H9 (cell line): ENCODE measurements at regions not wholly inside any gene's neighbourhood (a gene's known extent, or its start where the extent isn't known, plus 50 kb on each side); places are given as distances from the start of the nearest gene placed in this dataset.

ENCODE experiments used
- DNase-seq: peaks from one replicate; pipeline ENCODE4 v3.0.0-alpha.2; 2017
- H2AFZ ChIP-seq: one replicate; pipeline ENCODE4 v1.6.1; 2013; ENCODE audit warnings: mild to moderate bottlenecking, low read length, control low read depth, moderate library complexity
- H2AK5ac ChIP-seq: 2 replicates; pipeline ENCODE4 v1.6.1; 2013; ENCODE audit warnings: low read length, control low read depth, mixed read lengths; ENCODE audit not compliant: insufficient read length
- H2BK120ac ChIP-seq: one replicate; pipeline ENCODE4 v1.6.1; 2013; ENCODE audit warnings: low read depth, mild to moderate bottlenecking, low read length, control low read depth, inconsistent platforms; ENCODE audit not compliant: poor library complexity, severe bottlenecking
- H2BK12ac ChIP-seq: 2 replicates; pipeline ENCODE4 v1.6.1; 2013; ENCODE audit warnings: low read length, control low read depth, mixed read lengths, low read depth; ENCODE audit not compliant: insufficient read length
- H2BK15ac ChIP-seq: 2 replicates; pipeline ENCODE4 v1.6.1; 2013; ENCODE audit warnings: low read depth, low read length, control low read depth
- H2BK20ac ChIP-seq: one replicate; pipeline ENCODE4 v1.6.1; 2013; ENCODE audit warnings: low read depth, mild to moderate bottlenecking, low read length, control low read depth, inconsistent platforms; ENCODE audit not compliant: poor library complexity, severe bottlenecking
- H2BK5ac ChIP-seq: 2 replicates; pipeline ENCODE4 v1.6.1; 2013; ENCODE audit warnings: low read length, control low read depth, mixed read lengths; ENCODE audit not compliant: insufficient read length
- H3K14ac ChIP-seq: 2 replicates; pipeline ENCODE4 v1.6.1; 2013; ENCODE audit warnings: low read length, control low read depth; ENCODE audit not compliant: insufficient read depth
- H3K18ac ChIP-seq: 2 replicates; pipeline ENCODE4 v1.6.1; 2013; ENCODE audit warnings: low read depth, mild to moderate bottlenecking, mixed read lengths, low read length, control low read depth; ENCODE audit not compliant: insufficient read length
- H3K23ac ChIP-seq: 2 replicates; pipeline ENCODE4 v1.6.1; 2013; ENCODE audit warnings: low read length, control low read depth, mixed read lengths, low read depth; ENCODE audit not compliant: insufficient read length
- H3K23me2 ChIP-seq: 2 replicates; pipeline ENCODE4 v1.6.1; 2013; ENCODE audit warnings: low read depth, mild to moderate bottlenecking, mixed read lengths, low read length, control low read depth; ENCODE audit not compliant: insufficient read length, poor library complexity, severe bottlenecking
- H3K27ac ChIP-seq: 2 replicates; pipeline ENCODE4 v1.5.1; 2013; ENCODE audit warnings: low read length, control low read depth, mixed read lengths, low read depth; ENCODE audit not compliant: insufficient read length
- H3K27me3 ChIP-seq: 2 replicates; pipeline ENCODE4 v1.6.1; 2013; ENCODE audit warnings: low read length, control low read depth, inconsistent platforms; ENCODE audit not compliant: insufficient read depth
- H3K4ac ChIP-seq: 2 replicates; pipeline ENCODE4 v1.6.1; 2013; ENCODE audit warnings: low read depth, mild to moderate bottlenecking, control low read depth, inconsistent platforms, low read length, moderate library complexity
- H3K4me1 ChIP-seq: 2 replicates; pipeline ENCODE4 v1.6.1; 2013; ENCODE audit warnings: low read length, control low read depth, inconsistent platforms; ENCODE audit not compliant: insufficient read depth
- H3K4me2 ChIP-seq: 2 replicates; pipeline ENCODE4 v1.6.1; 2013; ENCODE audit warnings: low read length, control low read depth, mixed read lengths; ENCODE audit not compliant: insufficient read length, insufficient read depth
- H3K56ac ChIP-seq: 2 replicates; pipeline ENCODE4 v1.6.1; 2013; ENCODE audit warnings: low read depth, mild to moderate bottlenecking, mixed read lengths, low read length, control low read depth; ENCODE audit not compliant: insufficient read length
- H3K79me1 ChIP-seq: 2 replicates; pipeline ENCODE4 v1.6.1; 2013; ENCODE audit warnings: low read depth, mild to moderate bottlenecking, moderate library complexity, low read length, control low read depth, inconsistent platforms; ENCODE audit not compliant: insufficient read depth, poor library complexity, severe bottlenecking
- H3K79me2 ChIP-seq: 2 replicates; pipeline ENCODE4 v1.6.1; 2013; ENCODE audit warnings: low read length, control low read depth, inconsistent platforms; ENCODE audit not compliant: insufficient read depth
- H3K9ac ChIP-seq: 2 replicates; pipeline ENCODE4 v1.6.1; 2013; ENCODE audit warnings: low read length, control low read depth, mixed read lengths; ENCODE audit not compliant: insufficient read length; ENCODE audit errors: extremely low read depth
- H3K9me3 ChIP-seq: one replicate; pipeline ENCODE4 v1.6.1; 2013; ENCODE audit warnings: low read depth, low read length, inconsistent platforms; ENCODE audit not compliant: control insufficient read depth
- H3T11ph ChIP-seq: one replicate; pipeline ENCODE4 v1.6.1; 2013; ENCODE audit warnings: mild to moderate bottlenecking, low read length, control low read depth, inconsistent platforms
- H4K20me1 ChIP-seq: one replicate; pipeline ENCODE4 v1.6.1; 2013; ENCODE audit not compliant: control insufficient read depth, insufficient read length, insufficient read depth
- H4K5ac ChIP-seq: 2 replicates; pipeline ENCODE4 v1.6.1; 2013; ENCODE audit warnings: low read depth, mild to moderate bottlenecking, mixed read lengths, low read length, control low read depth; ENCODE audit not compliant: insufficient read length
- H4K8ac ChIP-seq: replicated peaks from 2 replicates; pipeline ENCODE4 v1.6.1; 2013; ENCODE audit warnings: low read length, control low read depth, mixed read lengths, low read depth; ENCODE audit not compliant: insufficient read length
- H4K91ac ChIP-seq: 2 replicates; pipeline ENCODE4 v1.6.1; 2013; ENCODE audit warnings: low read depth, mild to moderate bottlenecking, moderate library complexity, mixed read lengths, low read length, control low read depth; ENCODE audit not compliant: insufficient read length
- H3K27ac Mint-ChIP-seq, 3 experiments: 2 replicates in 2 of 3; 3 replicates in 1 of 3; pipeline ENCODE4 v1.8.0; 2020 to 2021; ENCODE audit warnings: mixed read lengths in 3 of 3, mild to moderate bottlenecking in 1 of 3, moderate library complexity in 1 of 3
- H3K27me3 Mint-ChIP-seq: 2 replicates; pipeline ENCODE4 v1.8.0; 2021; ENCODE audit warnings: low read depth, mild to moderate bottlenecking, moderate library complexity, mixed read lengths
- H3K36me3 Mint-ChIP-seq, 3 experiments: 2 replicates in 2 of 3; 3 replicates in 1 of 3; pipeline ENCODE4 v1.8.0; 2020 to 2021; ENCODE audit warnings: low read depth in 3 of 3, mixed read lengths in 3 of 3; ENCODE audit not compliant: insufficient read depth in 1 of 3
- H3K4me1 Mint-ChIP-seq, 2 experiments: 2 replicates each; pipeline ENCODE4 v1.8.0; 2020; ENCODE audit warnings: mixed read lengths in 2 of 2
- H3K4me3 Mint-ChIP-seq, 2 experiments: 2 replicates in 1 of 2; 3 replicates in 1 of 2; pipeline ENCODE4 v1.8.0; 2020 to 2021; ENCODE audit warnings: mild to moderate bottlenecking in 2 of 2, mixed read lengths in 2 of 2, moderate library complexity in 1 of 2
- H3K9me3 Mint-ChIP-seq, 2 experiments: 2 replicates in 1 of 2; 3 replicates in 1 of 2; pipeline ENCODE4 v1.8.0; 2020; ENCODE audit warnings: mild to moderate bottlenecking in 2 of 2, mixed read lengths in 2 of 2, moderate library complexity in 1 of 2
- WGBS: extraction: QIAGEN DNeasy Blood & Tissue Kit; methylation state at CpG from one replicate; pipeline ENCODE4 v1.1.7; 2013; ENCODE audit warnings: missing lambda C conversion rate, low lambda C conversion rate, mixed read lengths; ENCODE audit not compliant: insufficient read length; ENCODE audit errors: extremely low coverage; 5-methylcytosine and 5-hydroxymethylcytosine counted together
- TF ChIP-seq, protein P1 (sequence below): fragments of 200-600 bp; sonication (generic); conservative IDR thresholded peaks from 3 replicates; pipeline ENCODE4 v1.8.0; 2021; ENCODE audit warnings: antibody characterized with exemption, mild to moderate bottlenecking

DNA sequence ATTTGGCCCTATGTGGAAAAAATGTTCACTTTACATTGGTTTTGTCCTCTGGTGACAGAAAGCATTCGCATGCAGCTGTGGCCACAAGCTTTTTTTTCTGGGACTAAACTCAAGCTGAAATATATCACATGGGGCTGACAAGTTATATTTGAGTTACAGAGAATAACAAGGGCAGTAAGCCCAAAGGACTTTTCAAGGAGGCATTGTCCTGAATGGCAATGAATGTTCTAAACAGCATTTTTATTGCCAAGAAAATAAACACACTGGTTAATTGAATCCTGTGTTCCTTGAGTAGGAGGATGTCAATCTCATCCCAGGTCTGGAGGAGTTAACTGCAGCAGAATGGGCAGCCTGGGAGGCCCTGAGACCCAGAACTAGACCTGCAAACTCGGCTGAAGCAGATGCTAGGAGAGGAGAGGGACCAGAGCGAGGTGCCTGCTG is 114.5 kb downstream of the COPRS start:
- H3K56ac ChIP-seq = no peak overlapping the region
- no peak overlapping the region for H3K9ac ChIP-seq
- no peak overlapping the region for H3T11ph ChIP-seq
- no peak overlapping the region for H4K8ac ChIP-seq
- no peak overlapping the region for H2AK5ac ChIP-seq
- H4K20me1 ChIP-seq = no peaks in the 10 kb centered on the region
- H3K4me2 ChIP-seq = no peak overlapping the region
- H3K79me2 ChIP-seq = no peaks in the 10 kb centered on the region
- H3K9me3 Mint-ChIP-seq = no peaks in the 10 kb centered on the region
- no peak overlapping the region for H3K4me3 Mint-ChIP-seq
- no peaks in the 10 kb centered on the region for H3K27me3 ChIP-seq
- H4K5ac ChIP-seq = no peak overlapping the region
- H2BK120ac ChIP-seq = no peak overlapping the region
- no peaks in the 10 kb centered on the region; the same call in 1 of the 2 replicates for H3K4me1 ChIP-seq
- H2BK20ac ChIP-seq = no peak overlapping the region
- H3K23me2 ChIP-seq = no peaks in the 10 kb centered on the region
- H3K18ac ChIP-seq = no peak overlapping the region
- no peak overlapping the region for H4K91ac ChIP-seq
- H3K27ac Mint-ChIP-seq = no peak overlapping the region
- H3K27me3 Mint-ChIP-seq = no peaks in the 10 kb centered on the region
- DNase-seq = no peak
- no peak overlapping the region for H3K14ac ChIP-seq
- H2AFZ ChIP-seq = no peak overlapping the region
- no peaks in the 10 kb centered on the region for H3K79me1 ChIP-seq
- no CpG with 5 or more reads among the region's 3 CpGs for WGBS
- H3K9me3 ChIP-seq = no peaks in the 10 kb centered on the region
- H2BK5ac ChIP-seq = no peak overlapping the region
- H3K27ac ChIP-seq = no peak overlapping the region
- no peak overlapping the region for H3K4ac ChIP-seq
- no peak overlapping the region for H2BK12ac ChIP-seq
- TF ChIP-seq, protein P1, sequence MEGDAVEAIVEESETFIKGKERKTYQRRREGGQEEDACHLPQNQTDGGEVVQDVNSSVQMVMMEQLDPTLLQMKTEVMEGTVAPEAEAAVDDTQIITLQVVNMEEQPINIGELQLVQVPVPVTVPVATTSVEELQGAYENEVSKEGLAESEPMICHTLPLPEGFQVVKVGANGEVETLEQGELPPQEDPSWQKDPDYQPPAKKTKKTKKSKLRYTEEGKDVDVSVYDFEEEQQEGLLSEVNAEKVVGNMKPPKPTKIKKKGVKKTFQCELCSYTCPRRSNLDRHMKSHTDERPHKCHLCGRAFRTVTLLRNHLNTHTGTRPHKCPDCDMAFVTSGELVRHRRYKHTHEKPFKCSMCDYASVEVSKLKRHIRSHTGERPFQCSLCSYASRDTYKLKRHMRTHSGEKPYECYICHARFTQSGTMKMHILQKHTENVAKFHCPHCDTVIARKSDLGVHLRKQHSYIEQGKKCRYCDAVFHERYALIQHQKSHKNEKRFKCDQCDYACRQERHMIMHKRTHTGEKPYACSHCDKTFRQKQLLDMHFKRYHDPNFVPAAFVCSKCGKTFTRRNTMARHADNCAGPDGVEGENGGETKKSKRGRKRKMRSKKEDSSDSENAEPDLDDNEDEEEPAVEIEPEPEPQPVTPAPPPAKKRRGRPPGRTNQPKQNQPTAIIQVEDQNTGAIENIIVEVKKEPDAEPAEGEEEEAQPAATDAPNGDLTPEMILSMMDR = no peak
- no peak overlapping the region for H2BK15ac ChIP-seq
- H3K4me1 Mint-ChIP-seq = peaks cover 10 to 17% of the 10 kb centered on the region in 2 experiments
- no peak overlapping the region for H3K23ac ChIP-seq
- no peaks in the 10 kb centered on the region for H3K36me3 Mint-ChIP-seq
